GM23338 (cell line): ENCODE measurements at regions not wholly inside any gene's neighbourhood (a gene's known extent, or its start where the extent isn't known, plus 50 kb on each side); places are given as distances from the start of the nearest gene placed in this dataset.

ENCODE experiments used
- CREB1 ChIP-seq: fragments of 250-450 bp; sonication (Bioruptor Pico); IDR thresholded peaks from 2 replicates; pipeline ENCODE4 v1.5.0; 2020; ENCODE audit warnings: low read depth, mild to moderate bottlenecking, moderate library complexity
- EZH2 ChIP-seq: fragments of 200-600 bp; sonication (generic); IDR thresholded peaks from one replicate; pipeline ENCODE4 v1.8.0; 2017; ENCODE audit warnings: antibody characterized with exemption, mild to moderate bottlenecking, low read depth; ENCODE audit not compliant: unreplicated experiment
- EZH2phosphoT487 ChIP-seq: fragments of 200-600 bp; sonication (generic); IDR thresholded peaks from one replicate; pipeline ENCODE4 v1.8.1; 2018; ENCODE audit warnings: antibody characterized with exemption; ENCODE audit not compliant: unreplicated experiment
- NANOG ChIP-seq: IDR thresholded peaks from 2 replicates; pipeline ENCODE4 v1.6.1; 2016; ENCODE audit warnings: antibody characterized with exemption, borderline replicate concordance
- POLR2AphosphoS5 ChIP-seq: IDR thresholded peaks from 2 replicates; pipeline ENCODE4 v1.6.1; 2016; ENCODE audit warnings: antibody characterized with exemption, low read depth
- TF ChIP-seq, protein P1 (sequence below), 2 experiments: fragments of 200-600 bp in 1 of 2; sonication (generic) in 1 of 2; conservative IDR thresholded peaks; 2 replicates each; pipeline versions ENCODE4 v1.5.1 to v1.6.1; 2016 to 2017; ENCODE audit warnings: antibody characterized with exemption in 2 of 2, low read depth in 2 of 2, mild to moderate bottlenecking in 2 of 2, moderate library complexity in 1 of 2
- TF ChIP-seq, protein P2 (sequence below): IDR thresholded peaks from one replicate; pipeline ENCODE4 v1.6.1; 2018; ENCODE audit warnings: antibody characterized with exemption; ENCODE audit not compliant: unreplicated experiment
- TF ChIP-seq, protein P3 (sequence below): fragments of 250-450 bp; sonication (Bioruptor Pico); IDR thresholded peaks from 2 replicates; pipeline ENCODE4 v1.5.0; 2020; ENCODE audit warnings: mild to moderate bottlenecking, moderate library complexity
- TF ChIP-seq, protein P4 (sequence below): IDR thresholded peaks from 2 replicates; pipeline ENCODE4 v1.6.1; 2016; ENCODE audit warnings: antibody characterized with exemption

DNA sequence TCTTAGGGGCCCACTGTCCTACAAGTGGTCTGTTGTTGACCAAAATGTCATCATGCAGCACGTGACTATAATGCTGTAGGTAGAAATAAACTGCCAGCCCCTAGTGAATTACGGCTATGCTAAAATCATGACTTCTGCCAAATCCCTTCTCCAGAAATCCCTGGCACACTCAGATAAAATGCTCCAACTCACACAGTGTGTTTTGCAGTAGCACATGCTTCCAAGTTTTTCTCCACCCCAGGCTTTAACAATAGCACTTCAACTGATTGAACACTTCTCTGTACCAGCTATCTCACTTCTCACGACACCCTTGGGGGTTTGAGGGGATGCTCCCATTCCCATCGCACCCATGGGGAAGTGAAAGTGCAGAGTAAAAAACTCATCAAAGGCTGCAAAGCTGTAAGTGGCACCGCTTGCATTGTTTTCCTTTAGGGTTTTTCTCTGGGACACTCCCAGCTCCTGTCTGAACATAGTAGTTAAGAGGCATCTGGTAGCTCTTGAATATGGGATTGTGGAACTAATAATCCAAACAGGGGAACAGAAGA, 151.0 kb upstream of the SLC24A2 start:
- TF ChIP-seq, protein P1, sequence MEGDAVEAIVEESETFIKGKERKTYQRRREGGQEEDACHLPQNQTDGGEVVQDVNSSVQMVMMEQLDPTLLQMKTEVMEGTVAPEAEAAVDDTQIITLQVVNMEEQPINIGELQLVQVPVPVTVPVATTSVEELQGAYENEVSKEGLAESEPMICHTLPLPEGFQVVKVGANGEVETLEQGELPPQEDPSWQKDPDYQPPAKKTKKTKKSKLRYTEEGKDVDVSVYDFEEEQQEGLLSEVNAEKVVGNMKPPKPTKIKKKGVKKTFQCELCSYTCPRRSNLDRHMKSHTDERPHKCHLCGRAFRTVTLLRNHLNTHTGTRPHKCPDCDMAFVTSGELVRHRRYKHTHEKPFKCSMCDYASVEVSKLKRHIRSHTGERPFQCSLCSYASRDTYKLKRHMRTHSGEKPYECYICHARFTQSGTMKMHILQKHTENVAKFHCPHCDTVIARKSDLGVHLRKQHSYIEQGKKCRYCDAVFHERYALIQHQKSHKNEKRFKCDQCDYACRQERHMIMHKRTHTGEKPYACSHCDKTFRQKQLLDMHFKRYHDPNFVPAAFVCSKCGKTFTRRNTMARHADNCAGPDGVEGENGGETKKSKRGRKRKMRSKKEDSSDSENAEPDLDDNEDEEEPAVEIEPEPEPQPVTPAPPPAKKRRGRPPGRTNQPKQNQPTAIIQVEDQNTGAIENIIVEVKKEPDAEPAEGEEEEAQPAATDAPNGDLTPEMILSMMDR (conservative IDR thresholded peaks at IDR 0.05; ENCODE audit: low read depth in 2 of 2): no peak
- no peak for TF ChIP-seq POLR2AphosphoS5
- no peak for TF ChIP-seq EZH2
- TF ChIP-seq, protein P2, sequence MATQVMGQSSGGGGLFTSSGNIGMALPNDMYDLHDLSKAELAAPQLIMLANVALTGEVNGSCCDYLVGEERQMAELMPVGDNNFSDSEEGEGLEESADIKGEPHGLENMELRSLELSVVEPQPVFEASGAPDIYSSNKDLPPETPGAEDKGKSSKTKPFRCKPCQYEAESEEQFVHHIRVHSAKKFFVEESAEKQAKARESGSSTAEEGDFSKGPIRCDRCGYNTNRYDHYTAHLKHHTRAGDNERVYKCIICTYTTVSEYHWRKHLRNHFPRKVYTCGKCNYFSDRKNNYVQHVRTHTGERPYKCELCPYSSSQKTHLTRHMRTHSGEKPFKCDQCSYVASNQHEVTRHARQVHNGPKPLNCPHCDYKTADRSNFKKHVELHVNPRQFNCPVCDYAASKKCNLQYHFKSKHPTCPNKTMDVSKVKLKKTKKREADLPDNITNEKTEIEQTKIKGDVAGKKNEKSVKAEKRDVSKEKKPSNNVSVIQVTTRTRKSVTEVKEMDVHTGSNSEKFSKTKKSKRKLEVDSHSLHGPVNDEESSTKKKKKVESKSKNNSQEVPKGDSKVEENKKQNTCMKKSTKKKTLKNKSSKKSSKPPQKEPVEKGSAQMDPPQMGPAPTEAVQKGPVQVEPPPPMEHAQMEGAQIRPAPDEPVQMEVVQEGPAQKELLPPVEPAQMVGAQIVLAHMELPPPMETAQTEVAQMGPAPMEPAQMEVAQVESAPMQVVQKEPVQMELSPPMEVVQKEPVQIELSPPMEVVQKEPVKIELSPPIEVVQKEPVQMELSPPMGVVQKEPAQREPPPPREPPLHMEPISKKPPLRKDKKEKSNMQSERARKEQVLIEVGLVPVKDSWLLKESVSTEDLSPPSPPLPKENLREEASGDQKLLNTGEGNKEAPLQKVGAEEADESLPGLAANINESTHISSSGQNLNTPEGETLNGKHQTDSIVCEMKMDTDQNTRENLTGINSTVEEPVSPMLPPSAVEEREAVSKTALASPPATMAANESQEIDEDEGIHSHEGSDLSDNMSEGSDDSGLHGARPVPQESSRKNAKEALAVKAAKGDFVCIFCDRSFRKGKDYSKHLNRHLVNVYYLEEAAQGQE: no peak
- TF ChIP-seq, protein P3, sequence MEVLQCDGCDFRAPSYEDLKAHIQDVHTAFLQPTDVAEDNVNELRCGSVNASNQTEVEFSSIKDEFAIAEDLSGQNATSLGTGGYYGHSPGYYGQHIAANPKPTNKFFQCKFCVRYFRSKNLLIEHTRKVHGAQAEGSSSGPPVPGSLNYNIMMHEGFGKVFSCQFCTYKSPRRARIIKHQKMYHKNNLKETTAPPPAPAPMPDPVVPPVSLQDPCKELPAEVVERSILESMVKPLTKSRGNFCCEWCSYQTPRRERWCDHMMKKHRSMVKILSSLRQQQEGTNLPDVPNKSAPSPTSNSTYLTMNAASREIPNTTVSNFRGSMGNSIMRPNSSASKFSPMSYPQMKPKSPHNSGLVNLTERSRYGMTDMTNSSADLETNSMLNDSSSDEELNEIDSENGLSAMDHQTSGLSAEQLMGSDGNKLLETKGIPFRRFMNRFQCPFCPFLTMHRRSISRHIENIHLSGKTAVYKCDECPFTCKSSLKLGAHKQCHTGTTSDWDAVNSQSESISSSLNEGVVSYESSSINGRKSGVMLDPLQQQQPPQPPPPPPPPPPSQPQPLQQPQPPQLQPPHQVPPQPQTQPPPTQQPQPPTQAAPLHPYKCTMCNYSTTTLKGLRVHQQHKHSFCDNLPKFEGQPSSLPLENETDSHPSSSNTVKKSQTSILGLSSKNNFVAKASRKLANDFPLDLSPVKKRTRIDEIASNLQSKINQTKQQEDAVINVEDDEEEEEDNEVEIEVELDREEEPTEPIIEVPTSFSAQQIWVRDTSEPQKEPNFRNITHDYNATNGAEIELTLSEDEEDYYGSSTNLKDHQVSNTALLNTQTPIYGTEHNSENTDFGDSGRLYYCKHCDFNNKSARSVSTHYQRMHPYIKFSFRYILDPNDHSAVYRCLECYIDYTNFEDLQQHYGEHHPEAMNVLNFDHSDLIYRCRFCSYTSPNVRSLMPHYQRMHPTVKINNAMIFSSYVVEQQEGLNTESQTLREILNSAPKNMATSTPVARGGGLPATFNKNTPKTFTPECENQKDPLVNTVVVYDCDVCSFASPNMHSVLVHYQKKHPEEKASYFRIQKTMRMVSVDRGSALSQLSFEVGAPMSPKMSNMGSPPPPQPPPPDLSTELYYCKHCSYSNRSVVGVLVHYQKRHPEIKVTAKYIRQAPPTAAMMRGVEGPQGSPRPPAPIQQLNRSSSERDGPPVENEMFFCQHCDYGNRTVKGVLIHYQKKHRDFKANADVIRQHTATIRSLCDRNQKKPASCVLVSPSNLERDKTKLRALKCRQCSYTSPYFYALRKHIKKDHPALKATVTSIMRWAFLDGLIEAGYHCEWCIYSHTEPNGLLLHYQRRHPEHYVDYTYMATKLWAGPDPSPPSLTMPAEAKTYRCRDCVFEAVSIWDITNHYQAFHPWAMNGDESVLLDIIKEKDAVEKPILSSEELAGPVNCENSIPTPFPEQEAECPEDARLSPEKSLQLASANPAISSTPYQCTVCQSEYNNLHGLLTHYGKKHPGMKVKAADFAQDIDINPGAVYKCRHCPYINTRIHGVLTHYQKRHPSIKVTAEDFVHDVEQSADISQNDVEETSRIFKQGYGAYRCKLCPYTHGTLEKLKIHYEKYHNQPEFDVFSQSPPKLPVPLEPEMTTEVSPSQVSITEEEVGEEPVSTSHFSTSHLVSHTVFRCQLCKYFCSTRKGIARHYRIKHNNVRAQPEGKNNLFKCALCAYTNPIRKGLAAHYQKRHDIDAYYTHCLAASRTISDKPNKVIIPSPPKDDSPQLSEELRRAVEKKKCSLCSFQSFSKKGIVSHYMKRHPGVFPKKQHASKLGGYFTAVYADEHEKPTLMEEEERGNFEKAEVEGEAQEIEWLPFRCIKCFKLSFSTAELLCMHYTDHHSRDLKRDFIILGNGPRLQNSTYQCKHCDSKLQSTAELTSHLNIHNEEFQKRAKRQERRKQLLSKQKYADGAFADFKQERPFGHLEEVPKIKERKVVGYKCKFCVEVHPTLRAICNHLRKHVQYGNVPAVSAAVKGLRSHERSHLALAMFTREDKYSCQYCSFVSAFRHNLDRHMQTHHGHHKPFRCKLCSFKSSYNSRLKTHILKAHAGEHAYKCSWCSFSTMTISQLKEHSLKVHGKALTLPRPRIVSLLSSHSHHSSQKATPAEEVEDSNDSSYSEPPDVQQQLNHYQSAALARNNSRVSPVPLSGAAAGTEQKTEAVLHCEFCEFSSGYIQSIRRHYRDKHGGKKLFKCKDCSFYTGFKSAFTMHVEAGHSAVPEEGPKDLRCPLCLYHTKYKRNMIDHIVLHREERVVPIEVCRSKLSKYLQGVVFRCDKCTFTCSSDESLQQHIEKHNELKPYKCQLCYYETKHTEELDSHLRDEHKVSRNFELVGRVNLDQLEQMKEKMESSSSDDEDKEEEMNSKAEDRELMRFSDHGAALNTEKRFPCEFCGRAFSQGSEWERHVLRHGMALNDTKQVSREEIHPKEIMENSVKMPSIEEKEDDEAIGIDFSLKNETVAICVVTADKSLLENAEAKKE (CRISPR knock-in tag): no peak
- no peak for TF ChIP-seq CREB1 (CRISPR knock-in tag)
- TF ChIP-seq EZH2phosphoT487: no peak
- no peak for TF ChIP-seq NANOG
- TF ChIP-seq, protein P4, sequence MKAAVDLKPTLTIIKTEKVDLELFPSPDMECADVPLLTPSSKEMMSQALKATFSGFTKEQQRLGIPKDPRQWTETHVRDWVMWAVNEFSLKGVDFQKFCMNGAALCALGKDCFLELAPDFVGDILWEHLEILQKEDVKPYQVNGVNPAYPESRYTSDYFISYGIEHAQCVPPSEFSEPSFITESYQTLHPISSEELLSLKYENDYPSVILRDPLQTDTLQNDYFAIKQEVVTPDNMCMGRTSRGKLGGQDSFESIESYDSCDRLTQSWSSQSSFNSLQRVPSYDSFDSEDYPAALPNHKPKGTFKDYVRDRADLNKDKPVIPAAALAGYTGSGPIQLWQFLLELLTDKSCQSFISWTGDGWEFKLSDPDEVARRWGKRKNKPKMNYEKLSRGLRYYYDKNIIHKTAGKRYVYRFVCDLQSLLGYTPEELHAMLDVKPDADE: no peak
